IPS-NIHi7 (cell line): ENCODE measurements at regions not wholly inside any gene's neighbourhood (a gene's known extent, or its start where the extent isn't known, plus 50 kb on each side); places are given as distances from the start of the nearest gene placed in this dataset.
A peak's percentile ranks its signal among the peaks of the same experiment; 100 is the strongest.
"Not testable (repeated sequence)": the region's sequence is repeated elsewhere in the genome, so short reads cannot be mapped to it uniquely, and the experiment has no call there.

ENCODE experiments used
- DNase-seq: peaks from one replicate; pipeline ENCODE4 v3.0.0; 2012; ENCODE audit warnings: mixed read lengths; ENCODE audit errors: extremely low spot score

DNA sequence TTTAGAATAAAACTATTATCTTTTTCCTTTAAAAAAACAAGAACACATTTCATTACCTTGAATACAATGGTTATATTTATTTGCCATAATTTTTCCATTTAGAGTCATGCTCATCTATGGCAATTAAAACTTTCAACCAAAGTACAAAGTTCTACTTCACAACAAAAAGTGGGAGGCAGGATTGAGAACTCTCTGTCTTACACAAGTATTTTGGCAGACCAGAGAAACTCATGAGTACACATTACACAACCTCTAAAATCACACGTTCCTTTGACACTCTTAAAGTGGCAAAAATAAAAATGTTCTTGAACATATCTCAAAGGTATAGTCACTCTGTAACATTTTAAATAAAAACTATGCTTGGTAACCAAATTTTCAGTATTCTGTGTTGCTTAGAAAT lies 213.4 kb downstream of the IL15 start:
- DNase-seq: no peak

GRCh38 chr4:141851246-141851891 lies 215.0 kb downstream of the IL15 start:
- DNase-seq: no peak

DNA sequence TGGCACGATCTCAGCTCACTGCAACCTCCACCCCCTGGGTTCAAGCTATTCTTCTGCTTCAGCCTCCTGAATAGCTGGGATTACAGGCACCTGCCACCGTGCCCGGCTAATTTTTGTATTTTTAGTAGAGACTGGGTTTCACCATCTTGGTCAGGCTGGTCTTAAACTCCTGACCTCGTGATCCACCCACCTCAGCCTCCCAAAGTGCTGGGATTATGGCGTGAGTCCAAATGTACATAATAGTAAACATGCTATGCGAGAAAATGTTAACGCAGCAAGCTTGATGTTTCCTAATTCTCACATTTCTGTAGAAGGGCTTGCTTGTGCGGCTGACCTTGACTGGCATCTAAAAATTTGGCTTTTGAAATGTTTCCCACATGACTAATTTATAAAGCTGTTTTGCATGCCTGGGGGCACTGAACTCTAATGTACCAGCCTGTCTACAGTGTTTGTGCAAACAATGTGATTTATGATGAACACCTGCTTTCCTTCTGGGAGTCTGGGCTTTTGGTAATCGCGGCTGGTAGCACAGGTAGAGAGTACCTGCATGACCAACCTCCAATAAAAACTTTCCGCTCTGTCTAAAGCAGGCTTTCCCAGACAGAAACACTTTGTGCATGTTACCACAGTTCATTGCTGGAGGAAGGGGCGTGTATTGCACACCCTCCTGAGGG lies 216.8 kb downstream of the IL15 start:
- no peak for DNase-seq

DNA sequence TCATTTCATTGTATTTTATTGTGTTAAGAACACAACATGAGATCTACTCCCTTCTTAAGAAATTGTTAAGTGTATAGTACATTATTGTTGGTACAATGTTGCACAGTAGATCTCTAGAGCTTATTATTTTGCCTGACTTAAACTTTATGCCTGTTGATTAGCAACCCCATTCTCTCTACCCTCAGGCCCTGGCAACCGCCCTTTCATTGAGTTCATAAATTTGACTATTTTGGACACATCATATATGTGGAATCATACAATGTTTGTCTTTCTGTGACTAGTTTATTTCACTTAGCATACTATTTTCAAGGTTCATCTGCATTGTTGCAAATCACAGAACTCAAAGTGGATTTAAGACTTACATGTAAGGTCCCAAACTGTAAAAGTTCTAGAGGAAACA lies 222.1 kb downstream of the IL15 start:
- no peak for DNase-seq

- peak; percentile 33 for DNase-seq
Observed at GRCh38 chr4:141860974-141861373, 224.6 kb downstream of the IL15 start.

GRCh38 chr4:141870152-141870551 lies 233.8 kb downstream of the IL15 start:
- DNase-seq: no peak

- no peak for DNase-seq
Observed at GRCh38 chr4:141871086-141871770, 234.8 kb downstream of the IL15 start.

- not testable (repeated sequence) for DNase-seq
Observed at GRCh38 chr4:141882650-141883049, 246.3 kb downstream of the IL15 start.

- no peak for DNase-seq
Observed at GRCh38 chr4:141884070-141884469, 247.7 kb downstream of the IL15 start.

DNA sequence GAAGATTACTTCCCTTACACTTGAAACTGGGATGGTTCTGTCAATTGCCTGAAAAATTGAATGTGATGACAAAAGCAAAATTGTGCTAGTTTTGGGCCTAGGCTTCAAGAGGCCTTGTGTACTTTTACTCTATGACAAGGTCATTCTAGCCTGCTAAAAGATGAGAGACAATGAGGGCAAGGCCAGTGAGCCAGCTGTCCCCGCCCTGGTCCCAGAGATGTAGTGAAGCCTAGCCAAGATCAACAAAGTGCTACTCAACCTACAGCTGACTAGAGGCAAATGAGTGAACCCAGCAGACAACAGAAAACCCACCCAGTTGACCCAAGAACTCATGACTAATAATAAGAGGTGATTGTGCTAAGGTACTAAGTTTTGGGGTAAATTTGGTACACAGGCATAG lies 248.7 kb downstream of the IL15 start:
- no peak for DNase-seq

- DNase-seq: no peak
Observed at GRCh38 chr4:141890279-141890678, 253.9 kb downstream of the IL15 start.

GRCh38 chr4:141891260-141892120 lies 255.1 kb downstream of the IL15 start:
- no peak for DNase-seq

- DNase-seq: no peak
Observed at GRCh38 chr4:141896687-141897086, 260.3 kb downstream of the IL15 start.

GRCh38 chr4:141898346-141898745 lies 262.0 kb downstream of the IL15 start:
- no peak for DNase-seq

GRCh38 chr4:141899103-141899502 lies 262.7 kb downstream of the IL15 start:
- no peak for DNase-seq

DNA sequence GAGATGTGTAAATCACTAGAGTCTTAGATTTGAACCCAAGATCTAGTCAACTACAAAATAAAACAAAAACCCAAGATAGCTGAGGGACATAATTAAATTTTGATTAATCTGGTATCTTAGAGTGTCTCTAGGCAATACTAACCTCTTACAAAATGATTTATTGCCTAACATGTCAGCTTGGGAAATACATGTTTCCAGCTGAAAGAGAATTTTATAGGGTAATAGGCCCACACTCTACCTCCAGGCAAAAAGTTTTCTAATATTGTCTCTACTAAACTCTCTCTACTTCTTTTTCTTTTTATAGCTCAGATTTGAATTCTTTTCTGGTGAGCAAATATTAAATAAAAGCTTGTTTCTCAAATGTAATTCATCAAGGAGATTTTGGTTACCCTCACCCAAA lies 263.2 kb downstream of the IL15 start:
- DNase-seq: no peak

GRCh38 chr4:141900856-141901255 lies 264.5 kb downstream of the IL15 start:
- no peak for DNase-seq

GRCh38 chr4:141905751-141906150 lies 269.4 kb downstream of the IL15 start:
- no peak for DNase-seq

GRCh38 chr4:141909541-141909940 lies 273.2 kb downstream of the IL15 start:
- DNase-seq: no peak

GRCh38 chr4:141912831-141913230 lies 276.4 kb downstream of the IL15 start:
- no peak for DNase-seq

GRCh38 chr4:141913928-141914327 lies 277.5 kb downstream of the IL15 start:
- DNase-seq: no peak

DNA sequence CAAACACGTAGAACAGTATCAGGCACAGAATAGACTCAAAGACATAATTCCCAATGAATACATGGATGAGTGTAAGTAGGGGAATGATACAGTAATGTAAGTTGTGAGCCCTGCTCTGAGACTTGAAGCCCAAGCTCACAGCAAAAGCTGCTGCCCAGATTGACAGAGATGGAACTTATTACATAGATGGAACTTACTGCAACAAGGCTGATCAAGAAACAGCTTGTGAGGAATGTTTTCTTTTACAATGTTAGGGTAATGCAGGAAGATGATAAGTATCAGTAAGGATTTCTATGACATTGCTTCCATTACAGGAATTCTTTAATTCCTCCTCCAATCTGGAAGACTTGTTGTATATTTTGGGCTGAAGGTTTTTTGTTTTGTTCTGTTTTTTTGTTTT lies 278.4 kb downstream of the IL15 start:
- no peak for DNase-seq
